ENCODE measurements at regions not wholly inside any gene's neighbourhood (a gene's known extent, or its start where the extent isn't known, plus 50 kb on each side); places are given as distances from the start of the nearest gene placed in this dataset.

- no peak overlapping the region for H4K8ac ChIP-seq (ENCODE audit: low read length)
- H2BK5ac ChIP-seq (ENCODE audit: low read depth, low read length, poor library complexity, severe bottlenecking): peak overlapping the region; percentile 31
- H2BK15ac ChIP-seq (ENCODE audit: low read depth, poor library complexity, severe bottlenecking): no peak overlapping the region
- no peak overlapping the region for H3K27ac ChIP-seq (ENCODE audit: low read length, poor library complexity, severe bottlenecking)
- no peak overlapping the region for H4K91ac ChIP-seq (ENCODE audit: low read length)
- H2BK120ac ChIP-seq (ENCODE audit: low read depth, low read length): no peak overlapping the region
- no peak overlapping the region for H2AFZ ChIP-seq (ENCODE audit: low read depth, low read length)
- 89% methylated on average over 4 of the region's 8 CpGs for WGBS
- no peak overlapping the region for H3K4ac ChIP-seq (ENCODE audit: low read depth in 1 of 2, low read length in 2 of 2)
- no peaks in the 10 kb centered on the region for H3K4me1 ChIP-seq (ENCODE audit: control insufficient read depth, insufficient read depth, low read depth, low read length)
- H3K36me3 ChIP-seq (ENCODE audit: control insufficient read depth in 1 of 2, insufficient read depth in 2 of 2, low read depth in 1 of 2, low read length in 2 of 2): no peaks in the 10 kb centered on the region
- H3K9me3 ChIP-seq (ENCODE audit: control insufficient read depth, low read length): peaks cover 13% of the 10 kb centered on the region
- no peaks in the 10 kb centered on the region for H3K27me3 ChIP-seq (ENCODE audit: control insufficient read depth in 1 of 2, insufficient read depth in 1 of 2, low read length in 2 of 2)
- H2BK12ac ChIP-seq (ENCODE audit: low read length in 2 of 2): no peak overlapping the region
- H3K79me1 ChIP-seq (replicated peaks; ENCODE audit: low read length, poor library complexity, severe bottlenecking): no peaks in the 10 kb centered on the region
- H3K4me3 ChIP-seq (ENCODE audit: insufficient read depth in 1 of 2, low read depth in 1 of 2, low read length in 2 of 2): no peak overlapping the region
- H3K18ac ChIP-seq (ENCODE audit: low read depth in 1 of 2, low read length in 2 of 2): peak overlapping the region in 1 of 2 experiments; percentile 34
- H3K23ac ChIP-seq (ENCODE audit: low read length in 2 of 2): no peak overlapping the region
- H3K4me2 ChIP-seq (ENCODE audit: low read length, poor library complexity, severe bottlenecking): no peak overlapping the region
- no peak for DNase-seq
- no peak overlapping the region for H3K9ac ChIP-seq (ENCODE audit: low read length)
- H3K14ac ChIP-seq (ENCODE audit: low read length in 2 of 2): no peak overlapping the region
- no peak overlapping the region for H2AK5ac ChIP-seq (ENCODE audit: low read length, severe bottlenecking)
Observed at GRCh38 chr4:179751669-179752068, 2309.4 kb upstream of the AGA start.

GRCh38 chr4:179755322-179755721, 2313.1 kb upstream of the AGA start:
- H3K23ac ChIP-seq (ENCODE audit: low read length in 2 of 2): no peak overlapping the region
- no peak overlapping the region for H2BK12ac ChIP-seq (ENCODE audit: low read length in 2 of 2)
- no peak overlapping the region for H3K14ac ChIP-seq (ENCODE audit: low read length in 2 of 2)

GRCh38 chr4:179757641-179758040, 2315.4 kb upstream of the AGA start:
- no peak for DNase-seq
- H3K27ac ChIP-seq (ENCODE audit: low read length, poor library complexity, severe bottlenecking): no peak overlapping the region
- no peak overlapping the region for H3K18ac ChIP-seq (ENCODE audit: low read depth in 1 of 2, low read length in 2 of 2)
- no peak overlapping the region for H2BK5ac ChIP-seq (ENCODE audit: low read depth, low read length, poor library complexity, severe bottlenecking)
- no peak overlapping the region for H4K8ac ChIP-seq (ENCODE audit: low read length)
- no CpG with 5 or more reads among the region's 1 CpG for WGBS
- no peak overlapping the region for H3K14ac ChIP-seq (ENCODE audit: low read length in 2 of 2)
- no peak overlapping the region for H3K4me2 ChIP-seq (ENCODE audit: low read length, poor library complexity, severe bottlenecking)
- no peaks in the 10 kb centered on the region for H3K36me3 ChIP-seq (ENCODE audit: control insufficient read depth in 1 of 2, insufficient read depth in 2 of 2, low read depth in 1 of 2, low read length in 2 of 2)
- no peak overlapping the region for H2AK5ac ChIP-seq (ENCODE audit: low read length, severe bottlenecking)
- H4K91ac ChIP-seq (ENCODE audit: low read length): no peak overlapping the region
- no peak overlapping the region for H2BK12ac ChIP-seq (ENCODE audit: low read length in 2 of 2)
- no peak overlapping the region for H3K4me3 ChIP-seq (ENCODE audit: insufficient read depth in 1 of 2, low read depth in 1 of 2, low read length in 2 of 2)
- H3K4me1 ChIP-seq (ENCODE audit: control insufficient read depth, insufficient read depth, low read depth, low read length): no peaks in the 10 kb centered on the region
- H3K9me3 ChIP-seq (ENCODE audit: control insufficient read depth, low read length): peaks cover 11% of the 10 kb centered on the region
- no peak overlapping the region for H3K9ac ChIP-seq (ENCODE audit: low read length)
- H2AFZ ChIP-seq (ENCODE audit: low read depth, low read length): no peak overlapping the region
- no peak overlapping the region for H2BK15ac ChIP-seq (ENCODE audit: low read depth, poor library complexity, severe bottlenecking)
- no peak overlapping the region for H2BK120ac ChIP-seq (ENCODE audit: low read depth, low read length)
- no peak overlapping the region for H3K4ac ChIP-seq (ENCODE audit: low read depth in 1 of 2, low read length in 2 of 2)
- H3K79me1 ChIP-seq (replicated peaks; ENCODE audit: low read length, poor library complexity, severe bottlenecking): no peaks in the 10 kb centered on the region
- H3K23ac ChIP-seq (ENCODE audit: low read length in 2 of 2): no peak overlapping the region
- no peaks in the 10 kb centered on the region for H3K27me3 ChIP-seq (ENCODE audit: control insufficient read depth in 1 of 2, insufficient read depth in 1 of 2, low read length in 2 of 2)

More at GRCh38 chr4:179755322-179755721, 2313.1 kb upstream of the AGA start:
- Histone ChIP-seq H3K9me3 (ENCODE audit: control insufficient read depth, low read length) (peaks cover 5% of the 10 kb centered on the region), H3K79me1 (replicated peaks; ENCODE audit: low read length, poor library complexity, severe bottlenecking) (no peaks in the 10 kb centered on the region), H2BK120ac (ENCODE audit: low read depth, low read length) (no peak overlapping the region), H2AFZ (ENCODE audit: low read depth, low read length) (no peak overlapping the region), H3K18ac (ENCODE audit: low read depth in 1 of 2, low read length in 2 of 2) (no peak overlapping the region), H3K36me3 (ENCODE audit: control insufficient read depth in 1 of 2, insufficient read depth in 2 of 2, low read depth in 1 of 2, low read length in 2 of 2) (no peaks in the 10 kb centered on the region), H3K4me1 (ENCODE audit: control insufficient read depth, insufficient read depth, low read depth, low read length) (no peaks in the 10 kb centered on the region), H2AK5ac (ENCODE audit: low read length, severe bottlenecking) (no peak overlapping the region), H3K4ac (ENCODE audit: low read depth in 1 of 2, low read length in 2 of 2) (no peak overlapping the region), H4K91ac (ENCODE audit: low read length) (no peak overlapping the region), H3K4me2 (ENCODE audit: low read length, poor library complexity, severe bottlenecking) (no peak overlapping the region), H3K4me3 (ENCODE audit: insufficient read depth in 1 of 2, low read depth in 1 of 2, low read length in 2 of 2) (no peak overlapping the region), H2BK5ac (ENCODE audit: low read depth, low read length, poor library complexity, severe bottlenecking) (no peak overlapping the region), H3K27ac (ENCODE audit: low read length, poor library complexity, severe bottlenecking) (no peak overlapping the region), H4K8ac (ENCODE audit: low read length) (no peak overlapping the region), H2BK15ac (ENCODE audit: low read depth, poor library complexity, severe bottlenecking) (no peak overlapping the region), H3K9ac (ENCODE audit: low read length) (no peak overlapping the region), H3K27me3 (ENCODE audit: control insufficient read depth in 1 of 2, insufficient read depth in 1 of 2, low read length in 2 of 2) (no peaks in the 10 kb centered on the region)
- peak; percentile 30 for DNase-seq
- no CpG with 5 or more reads among the region's 1 CpG for WGBS

GRCh38 chr4:179762840-179763239, 2320.6 kb upstream of the AGA start:
- Histone ChIP-seq H3K27me3 (ENCODE audit: control insufficient read depth in 1 of 2, insufficient read depth in 1 of 2, low read length in 2 of 2) (no peaks in the 10 kb centered on the region), H3K18ac (ENCODE audit: low read depth in 1 of 2, low read length in 2 of 2) (no peak overlapping the region), H3K14ac (ENCODE audit: low read length in 2 of 2) (no peak overlapping the region), H3K4ac (ENCODE audit: low read depth in 1 of 2, low read length in 2 of 2) (no peak overlapping the region), H2BK12ac (ENCODE audit: low read length in 2 of 2) (no peak overlapping the region), H3K4me1 (ENCODE audit: control insufficient read depth, insufficient read depth, low read depth, low read length) (no peaks in the 10 kb centered on the region), H3K9me3 (ENCODE audit: control insufficient read depth, low read length) (peaks cover 38% of the 10 kb centered on the region), H2AFZ (ENCODE audit: low read depth, low read length) (no peak overlapping the region), H3K36me3 (ENCODE audit: control insufficient read depth in 1 of 2, insufficient read depth in 2 of 2, low read depth in 1 of 2, low read length in 2 of 2) (no peaks in the 10 kb centered on the region), H4K8ac (ENCODE audit: low read length) (no peak overlapping the region), H3K23ac (ENCODE audit: low read length in 2 of 2) (no peak overlapping the region), H3K9ac (ENCODE audit: low read length) (no peak overlapping the region), H2AK5ac (ENCODE audit: low read length, severe bottlenecking) (no peak overlapping the region), H4K91ac (ENCODE audit: low read length) (no peak overlapping the region), H3K79me1 (replicated peaks; ENCODE audit: low read length, poor library complexity, severe bottlenecking) (no peaks in the 10 kb centered on the region), H3K4me3 (ENCODE audit: insufficient read depth in 1 of 2, low read depth in 1 of 2, low read length in 2 of 2) (no peak overlapping the region), H2BK120ac (ENCODE audit: low read depth, low read length) (no peak overlapping the region), H2BK5ac (ENCODE audit: low read depth, low read length, poor library complexity, severe bottlenecking) (no peak overlapping the region), H3K27ac (ENCODE audit: low read length, poor library complexity, severe bottlenecking) (no peak overlapping the region), H2BK15ac (ENCODE audit: low read depth, poor library complexity, severe bottlenecking) (no peak overlapping the region), H3K4me2 (ENCODE audit: low read length, poor library complexity, severe bottlenecking) (no peak overlapping the region)
- 85% methylated on average over 5 of the region's 5 CpGs for WGBS
- DNase-seq: no peak

Data from mesenchymal stem cell (in vitro differentiated cells and primary cell).